Astrocyte of the hippocampus (primary cell): ENCODE measurements at regions not wholly inside any gene's neighbourhood (a gene's known extent, or its start where the extent isn't known, plus 50 kb on each side); places are given as distances from the start of the nearest gene placed in this dataset.
"Not testable (repeated sequence)": the region's sequence is repeated elsewhere in the genome, so short reads cannot be mapped to it uniquely, and the experiment has no call there.

Source experiments
- DNase-seq: peaks from one replicate; pipeline ENCODE4 v3.0.0; 2011; ENCODE audit warnings: low read depth, low spot score

DNA sequence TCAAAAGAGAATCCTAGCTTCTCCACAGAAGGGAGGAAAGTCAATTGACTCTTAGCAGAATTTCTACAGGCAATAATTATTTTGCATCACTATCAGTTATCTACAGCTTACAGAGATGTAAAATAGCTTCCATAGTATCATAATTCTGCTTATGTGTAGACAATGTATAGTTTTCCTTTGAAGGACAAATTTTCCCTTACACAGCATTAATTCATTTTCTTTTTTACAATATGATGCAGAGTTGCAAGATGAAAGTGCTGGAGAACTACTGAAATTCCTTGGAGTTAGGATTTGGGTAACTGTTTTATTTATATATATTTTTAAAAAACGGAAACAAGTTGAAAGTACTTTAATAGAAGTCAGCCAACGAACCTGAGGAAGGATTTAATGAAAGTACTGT lies 111.0 kb upstream of the CPHXL start:
- DNase-seq = no peak

DNA sequence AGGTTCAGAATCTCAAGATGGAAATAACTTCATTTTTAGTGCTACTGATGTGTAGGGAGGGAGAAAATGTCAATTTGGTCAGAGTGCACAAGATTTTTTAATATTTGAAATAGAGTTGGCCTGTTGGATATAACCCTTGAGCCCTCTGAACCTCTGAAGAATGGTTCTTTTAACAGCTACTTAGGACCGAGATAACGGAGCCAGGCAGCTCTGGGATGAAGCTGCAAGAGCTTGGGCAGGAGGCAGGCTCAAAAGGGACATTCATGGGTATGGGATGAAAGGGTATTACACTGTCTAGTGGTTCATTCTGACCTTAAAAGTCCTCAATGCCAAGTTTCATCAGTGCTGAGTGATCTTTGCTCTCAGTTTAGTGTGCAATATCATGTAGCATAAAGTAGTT lies 111.4 kb upstream of the CPHXL start:
- no peak for DNase-seq

DNA sequence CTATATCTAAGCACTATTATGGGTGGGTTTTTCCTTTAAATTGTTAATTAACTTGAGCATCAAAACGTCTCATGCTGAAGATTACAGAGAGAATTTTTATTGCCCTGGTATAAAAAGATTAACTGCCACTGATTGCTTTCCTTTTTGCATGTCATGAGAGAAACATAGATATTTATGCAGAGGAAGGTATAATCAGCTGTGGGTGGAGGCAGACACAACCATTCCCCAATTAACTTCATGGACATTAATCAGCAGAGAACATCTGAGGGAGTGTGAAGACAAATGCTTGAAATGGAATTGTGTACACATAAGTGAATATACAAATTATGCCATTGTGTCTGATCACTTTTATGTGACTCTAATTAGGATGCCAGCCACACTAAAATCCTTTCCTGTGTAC lies 115.2 kb upstream of the CPHXL start:
- DNase-seq = no peak

DNA sequence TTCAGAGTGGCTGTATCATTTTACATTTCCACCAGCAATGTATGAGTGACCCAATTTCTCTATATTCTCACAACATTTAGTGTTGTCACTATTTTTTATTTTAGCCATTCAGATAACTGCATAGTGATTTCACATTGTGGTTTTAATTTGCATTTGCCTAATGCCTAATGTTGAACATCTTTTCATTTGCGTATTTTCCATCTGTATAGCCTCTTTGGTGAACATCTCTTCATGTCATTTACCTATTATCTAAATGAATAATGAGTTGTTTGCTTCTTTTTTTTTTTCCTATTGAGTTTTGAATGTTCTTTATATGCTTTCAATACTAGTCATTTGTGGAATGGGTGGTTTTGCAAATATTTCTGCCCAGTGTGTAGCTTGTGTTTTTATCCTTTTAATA lies 120.9 kb upstream of the CPHXL start:
- no peak for DNase-seq

DNA sequence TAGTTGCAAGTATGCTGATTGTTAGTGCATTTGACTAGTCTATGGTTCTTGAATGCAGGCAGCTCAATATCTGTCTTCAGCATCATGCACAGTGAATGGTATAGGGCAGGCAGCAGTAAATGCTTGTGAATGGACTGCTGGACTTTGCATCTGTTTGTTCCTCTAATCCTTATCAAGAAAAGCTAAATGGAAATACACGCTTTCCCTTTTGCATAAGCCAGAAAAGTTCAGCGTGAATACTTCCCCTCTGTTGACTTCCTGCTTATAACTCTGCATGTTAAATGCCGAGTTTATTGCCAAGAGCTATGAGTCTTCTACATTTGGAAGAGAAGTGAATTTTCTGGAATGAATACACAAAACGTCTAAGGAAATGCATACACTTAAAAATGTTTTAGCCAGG lies 127.9 kb upstream of the CPHXL start:
- no peak for DNase-seq

DNA sequence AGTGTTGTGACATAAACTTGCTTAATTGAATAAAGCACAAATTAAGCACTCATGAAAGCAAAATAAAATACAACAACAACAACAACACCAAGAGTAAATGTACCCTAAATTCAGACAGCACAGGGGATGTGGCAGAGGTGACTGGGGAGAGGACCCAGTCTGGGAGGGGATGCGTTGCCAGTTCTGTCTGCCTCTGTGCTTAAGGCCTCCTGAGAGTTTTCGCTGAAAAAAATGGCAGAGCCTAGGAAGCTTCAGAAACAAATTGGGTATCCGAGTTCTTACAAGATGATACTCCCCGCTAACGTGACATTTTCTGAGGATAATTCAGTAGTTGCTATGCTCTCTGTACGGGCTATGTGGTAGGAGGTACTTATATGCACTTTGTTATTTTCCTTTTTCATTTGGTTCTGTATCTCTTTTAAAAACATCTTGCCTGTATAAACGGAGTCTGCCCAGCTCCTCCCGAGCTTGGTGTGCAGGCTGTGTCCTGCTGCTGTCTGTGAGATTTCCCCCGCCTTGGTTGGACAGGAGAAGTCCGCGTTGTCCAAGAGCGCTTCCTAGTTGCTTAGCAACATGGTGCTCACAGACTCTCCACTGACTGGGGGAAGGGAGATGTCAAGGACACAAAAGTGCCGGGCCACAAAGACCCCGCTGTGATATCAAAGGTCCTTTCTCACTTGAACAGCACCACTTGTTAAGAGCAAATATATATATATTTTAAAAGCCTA lies 134.2 kb upstream of the CPHXL start:
- peak; percentile 29 for DNase-seq

DNA sequence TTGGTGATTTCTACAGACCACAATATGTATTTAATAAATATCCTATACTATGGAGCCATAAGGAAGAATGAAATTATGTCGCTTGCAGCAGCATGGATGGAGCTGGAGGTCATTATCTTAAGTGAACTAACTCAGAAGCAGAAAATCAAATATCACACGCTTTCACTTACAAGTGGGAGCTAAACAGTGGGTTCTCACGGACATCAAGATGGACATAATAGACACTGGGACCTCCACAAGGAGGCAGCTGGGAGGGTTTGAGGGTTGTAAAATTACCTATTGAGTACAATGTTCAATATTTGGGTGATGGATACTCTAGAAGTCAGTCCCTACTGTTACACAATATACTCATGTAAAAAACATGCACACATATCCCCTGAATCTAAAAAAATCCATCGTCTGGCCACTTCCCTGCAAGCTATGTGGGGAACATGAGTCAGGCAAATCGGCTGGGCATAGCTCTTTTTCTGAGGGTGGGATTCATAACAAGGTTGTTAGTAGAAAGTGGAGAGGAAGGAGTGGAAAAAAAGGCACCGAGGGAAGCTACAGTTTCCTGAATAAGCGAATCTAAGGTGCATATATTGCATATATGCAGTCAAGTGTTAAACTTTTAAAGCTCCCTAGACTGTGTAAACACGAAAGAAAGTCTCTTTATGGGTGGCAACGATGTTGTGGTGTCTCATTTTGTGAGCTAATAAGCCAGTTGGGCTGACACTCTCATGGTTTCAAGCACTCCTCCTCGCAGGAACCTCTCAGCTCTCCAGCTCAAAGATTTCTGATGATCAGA lies 135.2 kb upstream of the CPHXL start:
- no peak for DNase-seq

DNA sequence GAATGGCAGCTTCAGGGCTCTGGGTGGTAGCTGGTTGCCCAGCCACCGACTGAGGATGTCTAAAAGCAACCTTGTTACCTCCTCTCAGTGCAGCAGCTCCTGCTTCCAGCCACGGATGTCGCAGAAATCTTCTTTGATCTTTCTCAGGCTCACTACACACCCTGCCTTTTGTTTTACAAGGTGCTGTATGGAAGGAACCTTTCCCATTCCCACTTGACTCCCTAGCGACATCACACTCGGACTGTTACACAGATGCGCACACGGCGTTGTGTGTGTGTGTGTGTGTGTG lies 135.8 kb upstream of the CPHXL start:
- DNase-seq = no peak

DNA sequence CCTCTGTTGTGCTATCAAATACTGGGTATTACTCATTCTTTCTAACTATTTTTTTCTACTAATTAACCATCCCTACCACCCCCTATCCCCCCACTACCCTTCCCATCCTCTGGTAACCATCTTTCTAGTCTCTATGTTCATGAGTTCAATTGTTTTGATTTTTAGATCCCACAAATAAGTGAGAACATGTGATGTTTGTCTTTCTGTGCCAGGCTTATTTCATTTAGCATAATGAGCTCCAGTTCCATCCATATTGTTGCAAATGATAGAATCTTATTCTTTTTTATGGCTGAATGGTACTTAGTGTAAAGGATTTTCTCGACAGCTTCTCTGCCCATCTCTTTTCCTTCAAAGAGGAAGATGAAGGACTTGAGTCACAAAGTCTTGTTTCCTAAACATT lies 138.0 kb upstream of the CPHXL start:
- no peak for DNase-seq

DNA sequence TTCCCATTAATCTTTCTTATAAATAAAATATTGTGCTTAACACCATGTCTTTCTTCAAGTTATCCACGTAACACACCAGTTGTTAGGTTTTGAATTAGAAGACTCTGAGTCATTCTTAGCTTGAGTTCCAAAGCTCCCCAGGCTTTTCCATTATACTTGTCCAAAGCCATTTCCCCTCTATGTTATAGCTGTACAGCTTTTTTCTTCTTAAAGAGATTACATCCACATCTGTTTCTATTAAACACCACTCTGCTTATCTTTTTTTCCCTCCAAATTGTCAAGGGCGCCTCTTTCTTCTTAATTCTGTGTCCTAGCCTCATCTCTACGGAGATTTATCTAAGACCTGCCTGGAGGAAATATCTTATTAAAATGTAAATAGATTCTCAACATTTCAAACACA lies 139.4 kb upstream of the CPHXL start:
- DNase-seq = no peak

DNA sequence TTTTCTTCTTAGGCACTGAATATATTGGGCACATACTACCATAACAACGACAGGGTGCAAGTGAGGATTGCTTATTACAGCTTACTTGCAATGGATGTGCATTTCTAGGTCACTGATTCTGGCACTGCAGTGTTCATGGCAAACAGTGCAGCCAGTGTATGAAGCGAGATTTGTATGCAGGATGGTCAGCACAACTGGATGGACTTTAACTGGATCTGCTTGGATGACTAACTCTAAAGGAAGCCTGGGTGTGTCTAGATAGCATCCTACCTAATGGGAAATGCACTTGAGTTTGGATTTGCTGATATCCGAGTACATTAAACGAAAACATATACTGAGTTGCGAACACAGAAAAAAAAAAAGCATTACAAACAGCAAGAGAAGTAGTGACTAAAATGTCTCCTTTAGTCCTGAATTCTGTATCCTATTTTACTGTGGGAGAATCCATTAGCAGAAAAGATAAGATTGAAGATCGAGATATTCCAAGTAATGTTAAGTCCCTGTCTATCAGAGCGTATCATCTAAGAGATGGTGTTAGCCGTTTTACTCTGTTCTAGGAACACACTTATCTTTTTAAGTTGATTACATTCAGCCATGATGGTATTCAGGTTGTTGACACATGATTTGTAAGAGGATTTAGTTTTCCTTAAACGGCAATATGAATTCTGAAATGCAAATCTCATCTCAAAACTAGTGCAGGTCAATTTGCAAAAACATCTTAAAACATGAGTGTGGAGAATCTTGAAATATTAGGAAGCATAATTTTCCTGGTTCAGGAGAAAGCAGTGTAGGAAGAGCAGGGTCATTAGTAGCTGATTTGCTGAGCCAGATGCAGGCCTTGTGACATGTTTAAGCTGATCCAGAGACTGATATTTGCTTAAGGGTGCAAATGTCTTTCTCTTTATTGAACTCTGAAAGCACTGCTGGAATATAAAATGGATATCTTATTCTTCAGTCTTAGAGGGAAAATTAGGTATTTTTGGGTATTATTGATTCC lies 142.6 kb upstream of the CPHXL start:
- DNase-seq = no peak

DNA sequence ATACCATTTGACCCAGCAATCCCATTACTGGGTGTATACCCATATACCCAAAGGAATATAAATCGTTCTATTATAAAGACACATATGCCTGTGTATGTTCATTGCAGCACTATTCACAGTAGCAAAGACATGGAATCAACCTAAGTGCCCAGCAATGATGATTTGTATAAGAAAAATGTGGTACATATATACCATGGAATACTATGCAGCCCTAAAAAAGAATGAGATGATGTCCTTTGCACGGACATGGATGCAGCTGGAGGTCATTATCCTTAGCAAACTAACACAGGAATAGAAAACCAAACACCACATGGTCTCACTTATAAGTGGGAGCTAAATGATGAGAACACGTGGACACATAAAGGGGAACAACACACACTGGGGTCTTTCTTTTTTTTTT lies 155.0 kb upstream of the CPHXL start:
- DNase-seq = not testable (repeated sequence)

DNA sequence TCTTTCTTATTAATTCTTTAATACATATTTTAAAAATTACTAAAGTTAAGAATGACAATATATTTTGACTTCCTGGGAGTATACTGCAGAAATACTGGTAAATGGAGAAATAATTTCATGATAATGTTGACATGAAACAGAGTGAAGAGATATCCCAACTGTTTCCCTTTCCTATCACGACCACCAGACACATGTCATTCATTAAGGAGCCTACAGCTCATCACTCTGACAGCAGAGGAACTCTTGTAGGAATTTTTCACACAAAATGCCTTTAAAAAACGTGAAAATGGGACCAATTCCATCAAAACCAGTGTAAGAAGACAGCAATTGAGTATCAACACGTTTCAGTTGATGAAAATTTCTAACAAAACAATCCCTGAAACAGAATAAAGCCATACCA lies 172.9 kb upstream of the CPHXL start:
- DNase-seq = no peak

DNA sequence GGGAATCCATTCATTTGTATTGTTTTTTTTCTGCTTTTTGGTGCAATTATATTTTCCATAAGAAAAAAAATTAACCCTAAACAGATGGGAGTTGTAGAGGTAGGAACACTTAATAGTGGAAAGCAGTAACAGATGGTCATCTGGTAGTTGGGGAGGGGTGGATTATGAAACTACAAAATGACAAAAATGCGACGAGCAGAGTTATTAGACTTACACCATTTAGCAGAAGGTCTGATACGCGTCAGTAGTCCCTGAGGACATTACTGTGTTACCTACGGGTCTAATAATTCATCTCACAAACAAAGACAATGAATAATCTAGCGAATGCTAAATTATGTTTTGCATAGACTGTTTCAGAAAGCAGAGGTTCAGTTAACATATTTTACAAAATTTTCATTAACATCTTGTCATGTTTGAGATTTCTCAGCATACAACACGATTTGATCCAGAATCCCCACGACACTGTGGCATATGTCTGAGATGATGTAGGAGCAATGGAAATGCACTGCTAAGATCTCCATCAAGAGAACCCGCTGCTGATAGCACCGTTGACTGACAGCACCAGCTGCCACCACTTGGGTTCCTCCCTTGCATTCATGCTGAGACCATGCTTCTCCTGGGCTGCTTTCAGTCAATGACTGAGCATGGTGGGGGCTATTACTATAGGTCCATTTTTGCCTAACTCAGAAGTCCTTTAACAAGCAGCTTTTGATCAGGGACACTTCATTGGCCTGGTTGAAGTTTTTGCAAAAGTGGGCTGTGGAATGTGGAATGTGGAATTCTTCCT lies 182.2 kb upstream of the CPHXL start:
- no peak for DNase-seq

DNA sequence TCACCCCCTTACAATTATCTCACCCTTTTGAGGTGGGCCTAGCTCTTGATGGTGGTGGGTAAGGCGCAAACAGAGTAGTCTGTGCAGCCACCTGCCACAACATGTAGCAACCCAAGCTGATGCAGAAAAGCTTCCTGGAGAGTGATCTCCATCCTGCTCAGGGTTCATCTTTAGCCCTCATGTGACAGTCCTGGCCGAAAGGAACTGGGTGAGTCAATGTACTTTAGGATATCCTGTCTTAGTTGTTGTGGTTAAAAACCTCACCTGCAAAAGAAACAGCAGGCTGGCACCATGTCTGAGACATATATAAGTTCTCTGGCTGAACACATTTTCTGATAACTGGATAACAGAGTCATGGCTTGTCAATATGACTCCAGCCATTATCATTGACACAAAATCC lies 183.5 kb upstream of the CPHXL start:
- no peak for DNase-seq

DNA sequence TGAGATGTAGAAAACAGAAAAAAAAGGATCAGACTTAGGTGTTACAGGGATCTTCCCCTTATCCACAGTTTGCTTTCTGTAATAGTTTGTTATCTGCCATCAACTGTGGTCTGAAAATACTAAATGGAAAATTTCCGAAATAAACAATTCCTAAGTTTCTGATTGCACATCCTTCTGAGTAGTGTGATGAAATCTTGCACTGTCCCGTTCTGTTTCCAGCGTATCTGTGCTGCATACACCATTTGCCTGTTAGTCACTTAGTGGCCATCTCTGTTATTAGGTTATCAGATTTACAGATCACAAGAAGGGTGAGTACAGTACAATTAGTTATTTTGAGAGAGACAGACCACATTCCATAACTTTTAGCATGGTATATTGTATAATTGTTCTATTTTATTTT lies 185.6 kb upstream of the CPHXL start:
- DNase-seq = no peak

DNA sequence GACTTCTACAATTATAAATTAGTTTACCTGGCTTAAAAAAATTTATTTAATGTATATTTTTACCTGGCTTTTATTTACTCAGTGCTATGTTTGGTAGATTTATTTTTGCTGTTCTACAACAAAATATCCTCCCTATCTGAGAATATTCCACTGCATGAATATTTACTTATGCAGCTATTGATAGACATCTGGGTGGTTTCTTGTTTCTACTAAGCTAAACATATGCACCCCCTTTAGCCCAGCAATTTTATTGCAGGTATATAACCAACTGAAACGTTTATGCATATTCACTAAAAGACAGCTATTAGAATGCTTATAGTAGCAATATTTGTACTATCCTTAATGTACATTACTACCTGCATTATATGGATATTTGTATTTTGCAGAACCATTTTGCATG lies 187.7 kb upstream of the CPHXL start:
- no peak for DNase-seq

DNA sequence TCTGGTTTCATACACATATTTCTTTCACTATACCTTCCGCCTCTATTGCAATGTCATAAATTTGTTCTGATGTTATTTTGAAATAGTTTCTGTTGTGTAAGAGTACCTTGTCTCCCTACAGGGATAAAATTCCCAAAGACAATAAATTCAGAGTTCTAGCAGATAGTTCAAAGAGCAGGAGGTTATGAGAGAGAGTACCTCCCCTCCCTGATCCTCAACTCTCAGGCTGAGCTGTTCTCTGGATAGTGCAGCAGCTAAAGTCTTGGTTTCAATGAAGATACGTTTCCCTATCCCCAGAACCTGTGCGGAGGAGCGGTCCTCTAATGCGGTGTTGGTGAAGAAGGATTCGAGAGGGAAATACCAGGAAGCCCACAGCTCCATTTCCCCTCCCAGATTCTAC lies 190.2 kb upstream of the CPHXL start:
- DNase-seq = no peak

DNA sequence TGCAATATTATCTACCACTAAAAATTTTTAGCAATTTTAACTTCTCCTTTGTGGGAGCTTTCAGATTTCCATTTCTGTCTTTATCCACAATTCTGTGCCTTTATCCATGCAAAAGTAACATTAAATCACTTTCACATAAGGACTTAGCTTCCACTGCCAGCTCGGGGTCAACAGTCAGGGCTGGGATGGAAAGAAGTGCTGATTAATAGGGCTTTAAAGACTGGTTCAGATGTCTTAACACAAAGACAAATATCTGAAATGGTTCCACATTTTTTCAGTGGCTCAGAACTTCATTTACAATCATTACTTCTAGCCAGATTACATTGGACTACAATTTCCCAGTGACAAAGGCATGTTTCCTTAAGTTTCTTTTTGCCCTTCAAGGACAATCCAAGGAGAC lies 191.8 kb upstream of the CPHXL start:
- no peak for DNase-seq

DNA sequence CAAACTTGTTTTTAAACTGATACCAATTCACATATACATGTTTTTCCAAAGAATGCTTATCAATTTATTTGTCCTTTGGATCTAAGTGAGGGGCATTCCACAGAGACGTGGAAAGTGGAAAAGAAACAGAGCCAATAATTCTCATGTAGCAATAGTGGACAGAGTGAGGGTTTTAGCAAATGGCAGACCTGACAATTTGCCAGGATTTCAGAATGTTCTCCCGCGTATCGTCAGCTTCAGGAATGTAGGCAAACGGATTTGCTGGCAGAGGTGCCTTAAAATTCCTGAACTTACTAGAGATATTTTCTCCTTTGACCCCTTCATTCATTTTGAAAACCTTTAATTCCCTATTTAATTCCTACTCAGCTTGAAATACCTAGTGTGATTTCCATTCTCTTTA lies 193.4 kb upstream of the CPHXL start:
- peak; percentile 62 for DNase-seq

DNA sequence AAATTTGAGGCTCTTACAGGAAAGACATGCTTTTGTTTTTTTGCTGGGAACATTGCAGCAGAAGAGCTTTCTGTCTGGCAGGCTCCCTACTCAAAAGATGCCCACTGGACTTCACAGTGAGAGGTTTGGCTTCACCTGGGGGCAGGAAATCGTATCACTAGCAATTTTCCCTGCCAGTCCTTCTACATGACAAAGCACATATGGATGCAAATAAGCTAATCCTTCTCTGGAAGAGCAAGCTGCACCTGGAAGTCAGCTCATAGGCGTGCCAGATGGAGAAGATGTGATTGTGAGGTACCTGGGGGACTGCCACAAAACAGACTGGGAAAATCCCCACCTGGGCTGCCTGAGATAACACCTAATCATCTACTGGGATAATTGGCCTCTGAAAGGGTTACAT lies 195.0 kb upstream of the CPHXL start:
- no peak for DNase-seq

DNA sequence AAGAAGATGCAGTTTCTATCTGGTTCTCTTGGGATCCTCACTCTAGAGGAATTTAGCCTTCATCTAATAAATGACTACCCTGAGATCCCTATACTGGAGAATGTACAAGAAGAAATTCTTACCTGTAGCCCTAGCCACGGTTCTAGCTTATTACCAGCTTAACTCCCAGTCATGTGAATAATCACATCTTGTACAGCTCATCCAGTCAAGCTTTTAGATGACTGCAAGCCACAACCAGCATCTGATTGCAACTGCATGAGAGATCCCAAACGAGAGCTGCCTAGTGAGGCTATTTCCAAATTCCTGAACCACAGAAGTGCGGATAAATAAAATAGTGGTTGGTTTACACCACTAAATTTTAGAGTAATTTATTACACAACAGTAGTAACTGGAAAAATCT lies 196.0 kb upstream of the CPHXL start:
- DNase-seq = no peak
